Activated CD4-positive, alpha-beta T cell treated with anti-CD3 and anti-CD28 coated beads, Interleukin-2, Interleukin-6, amounts not matched to agents 100 ng/mL and 50 ng/mL, durations not matched to agents 16 hours and 8 hours (primary cell): ENCODE measurements at regions not wholly inside any gene's neighbourhood (a gene's known extent, or its start where the extent isn't known, plus 50 kb on each side); places are given as distances from the start of the nearest gene placed in this dataset.
"Not testable (repeated sequence)": the region's sequence is repeated elsewhere in the genome, so short reads cannot be mapped to it uniquely, and the experiment has no call there.

ENCODE experiments used
- DNase-seq: peaks from one replicate; pipeline ENCODE4 v3.0.0-alpha.2; 2020

DNA sequence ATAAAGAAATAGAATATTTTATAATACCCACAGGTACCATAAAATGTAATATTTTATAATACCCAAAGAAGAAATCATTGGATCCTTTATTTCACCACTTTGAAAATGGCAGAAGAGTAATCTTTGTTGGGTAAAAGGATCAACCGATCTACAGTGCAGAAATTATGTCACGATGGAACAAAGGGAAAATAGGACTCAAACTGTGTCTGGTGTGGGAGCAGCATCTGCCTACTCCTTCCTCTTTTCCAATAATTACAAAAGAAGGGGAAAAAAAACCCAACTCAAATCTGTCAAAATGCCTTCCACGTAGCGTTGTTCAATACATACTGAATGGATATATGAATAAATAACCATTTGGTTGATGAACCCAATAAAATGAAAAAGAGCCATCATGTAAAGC is 492.6 kb upstream of the TBL1XR1 start:
- no peak for DNase-seq

DNA sequence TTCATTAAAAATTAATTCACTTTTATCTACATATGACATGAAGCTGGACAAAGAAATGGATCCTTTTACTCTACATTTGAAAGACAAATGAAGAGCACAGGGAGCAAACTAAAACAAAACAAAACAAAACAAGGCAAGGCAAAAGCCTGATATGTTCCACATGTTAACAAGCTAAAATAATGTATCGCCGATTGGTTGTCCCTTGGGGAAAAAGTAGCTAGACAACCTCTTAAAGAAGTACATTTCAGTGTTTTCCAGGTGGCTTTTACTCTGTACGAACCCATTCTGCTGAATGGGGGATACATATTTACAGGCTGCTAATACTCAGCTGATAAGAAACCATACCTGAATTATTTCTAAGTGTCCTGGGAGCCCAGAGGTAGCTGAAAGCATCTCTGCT is 493.0 kb upstream of the TBL1XR1 start:
- DNase-seq: no peak

DNA sequence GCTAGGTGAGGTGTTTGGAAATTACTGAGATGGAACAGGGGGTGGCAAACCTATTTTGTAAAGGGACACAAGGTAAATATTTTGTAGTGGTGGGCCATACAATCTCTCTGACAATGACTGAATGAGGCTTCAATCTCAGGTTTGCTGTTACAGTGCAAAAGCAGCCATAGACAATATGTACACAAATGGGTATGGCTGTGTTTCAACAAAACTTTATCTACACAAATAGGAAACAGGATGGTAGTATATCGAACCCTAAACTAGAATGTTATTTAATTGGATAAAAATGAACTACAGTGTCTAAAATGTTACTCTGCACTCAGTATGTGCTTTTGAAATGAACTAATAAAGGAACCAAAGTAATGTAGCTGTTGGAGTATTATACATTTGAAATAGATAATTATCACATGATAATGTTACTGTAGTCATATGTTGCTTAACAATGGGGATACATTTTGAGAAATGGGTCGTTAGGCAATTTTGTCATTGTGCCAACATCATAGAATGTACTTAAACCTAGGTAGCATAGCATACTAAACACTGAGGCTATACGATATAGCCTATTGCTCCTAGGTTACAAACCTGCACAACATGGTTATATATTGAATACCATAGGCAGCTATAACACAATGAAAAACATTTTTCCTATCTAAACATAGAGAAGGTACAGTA is 495.2 kb upstream of the TBL1XR1 start:
- DNase-seq: no peak

DNA sequence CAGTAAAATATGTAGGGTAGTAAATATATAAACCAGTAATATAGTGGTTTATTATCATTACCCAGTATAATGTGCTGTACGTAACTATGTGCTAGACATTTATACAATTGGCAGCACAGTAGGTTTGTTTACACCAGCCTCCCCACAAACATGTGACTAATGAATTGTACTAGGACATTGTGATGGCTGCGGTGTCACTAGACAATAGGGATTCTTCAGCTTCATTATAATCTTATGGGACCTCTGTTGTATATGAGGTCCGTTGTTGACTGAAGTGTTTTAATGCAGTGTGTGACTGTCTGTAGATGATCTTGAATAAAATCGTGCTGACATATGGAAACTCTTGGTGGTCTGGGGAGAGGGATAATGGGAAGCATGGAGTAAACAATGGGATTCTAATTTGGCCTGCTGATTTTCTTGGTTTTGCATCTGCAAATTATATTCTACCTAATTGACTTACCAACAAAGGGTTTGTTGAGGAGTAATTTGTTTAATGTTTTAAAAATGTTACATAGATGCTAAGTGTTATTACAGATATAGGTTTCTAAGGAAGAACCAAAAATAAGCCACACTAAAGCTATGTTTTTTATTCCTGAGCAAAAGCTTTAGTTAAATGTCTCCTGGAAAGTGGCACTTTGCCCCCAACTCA is 496.5 kb upstream of the TBL1XR1 start:
- no peak for DNase-seq

DNA sequence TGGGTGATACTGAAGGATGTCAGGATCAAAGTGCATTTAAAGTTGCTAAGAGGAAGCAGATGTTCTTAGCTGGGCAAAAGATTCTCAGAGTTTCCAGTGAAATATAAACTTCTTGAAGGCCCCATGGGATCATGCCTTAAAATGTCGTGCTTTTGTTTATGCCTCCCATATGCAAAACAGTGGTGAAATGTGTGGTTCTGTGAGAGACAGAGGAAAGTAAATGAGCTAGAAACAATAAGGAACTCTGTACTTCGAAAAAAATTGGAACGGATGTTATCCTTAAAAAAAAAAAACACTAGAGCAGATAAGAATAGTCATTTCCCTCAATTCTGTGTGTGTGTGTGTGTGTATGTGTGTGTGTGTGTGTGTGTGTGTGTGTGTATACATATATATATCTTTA is 497.0 kb upstream of the TBL1XR1 start:
- no peak for DNase-seq

DNA sequence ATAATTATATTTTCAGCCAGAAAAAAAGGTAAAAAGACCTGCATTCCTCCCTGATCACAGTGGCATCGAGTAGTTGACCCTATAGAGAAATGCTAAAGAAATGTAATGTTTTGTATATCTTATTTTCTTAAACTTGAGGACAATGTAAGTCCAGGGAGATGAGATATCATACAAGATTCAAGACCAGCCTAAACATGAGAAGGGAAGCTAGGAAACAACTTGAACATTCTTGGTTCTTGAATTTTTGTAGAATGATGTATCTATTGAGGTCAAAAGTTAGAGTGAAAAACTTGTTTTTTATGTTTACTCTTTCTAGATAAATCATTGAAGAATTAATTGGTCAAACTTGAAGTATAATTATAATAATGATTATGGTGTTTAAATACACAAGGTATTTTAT is 497.7 kb upstream of the TBL1XR1 start:
- no peak for DNase-seq

DNA sequence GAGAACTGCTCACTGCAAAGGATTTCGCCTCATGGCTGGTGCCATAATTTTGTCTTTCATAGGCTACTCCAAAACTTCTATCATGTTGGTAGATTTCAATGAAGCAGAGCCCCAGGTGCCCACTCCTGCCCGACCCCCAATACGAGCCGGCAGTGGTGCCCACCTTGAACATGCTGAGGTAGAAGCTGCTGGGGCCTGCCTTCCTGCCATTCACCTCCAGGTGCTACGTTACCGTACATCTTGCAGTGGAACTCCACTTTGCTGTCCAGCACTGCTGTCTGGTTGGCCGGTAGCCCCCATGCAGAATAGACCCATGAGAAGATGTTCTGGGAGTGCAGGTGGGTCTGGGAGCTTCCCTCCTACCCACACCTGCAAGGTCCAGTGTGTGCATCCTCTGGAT is 502.8 kb upstream of the TBL1XR1 start:
- DNase-seq: no peak

DNA sequence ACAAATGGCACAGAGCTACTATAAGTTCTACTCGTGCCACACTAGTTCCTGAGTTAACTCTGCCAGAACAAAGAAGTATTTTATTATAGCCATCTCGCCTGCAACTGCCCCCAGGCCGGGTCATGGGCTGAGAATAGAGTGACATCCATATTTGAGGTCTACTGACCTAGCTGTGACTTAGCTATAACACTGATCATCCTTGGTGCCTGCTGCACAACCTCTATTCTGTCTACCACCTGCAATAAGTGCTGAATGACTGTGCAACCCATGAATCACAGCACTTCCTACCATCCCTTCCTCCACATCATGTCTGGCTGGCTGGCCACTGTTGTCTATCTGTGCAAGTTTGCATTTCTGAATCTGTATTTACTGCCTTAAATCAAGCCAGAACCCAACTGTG is 506.5 kb upstream of the TBL1XR1 start:
- peak; percentile 9 for DNase-seq

DNA sequence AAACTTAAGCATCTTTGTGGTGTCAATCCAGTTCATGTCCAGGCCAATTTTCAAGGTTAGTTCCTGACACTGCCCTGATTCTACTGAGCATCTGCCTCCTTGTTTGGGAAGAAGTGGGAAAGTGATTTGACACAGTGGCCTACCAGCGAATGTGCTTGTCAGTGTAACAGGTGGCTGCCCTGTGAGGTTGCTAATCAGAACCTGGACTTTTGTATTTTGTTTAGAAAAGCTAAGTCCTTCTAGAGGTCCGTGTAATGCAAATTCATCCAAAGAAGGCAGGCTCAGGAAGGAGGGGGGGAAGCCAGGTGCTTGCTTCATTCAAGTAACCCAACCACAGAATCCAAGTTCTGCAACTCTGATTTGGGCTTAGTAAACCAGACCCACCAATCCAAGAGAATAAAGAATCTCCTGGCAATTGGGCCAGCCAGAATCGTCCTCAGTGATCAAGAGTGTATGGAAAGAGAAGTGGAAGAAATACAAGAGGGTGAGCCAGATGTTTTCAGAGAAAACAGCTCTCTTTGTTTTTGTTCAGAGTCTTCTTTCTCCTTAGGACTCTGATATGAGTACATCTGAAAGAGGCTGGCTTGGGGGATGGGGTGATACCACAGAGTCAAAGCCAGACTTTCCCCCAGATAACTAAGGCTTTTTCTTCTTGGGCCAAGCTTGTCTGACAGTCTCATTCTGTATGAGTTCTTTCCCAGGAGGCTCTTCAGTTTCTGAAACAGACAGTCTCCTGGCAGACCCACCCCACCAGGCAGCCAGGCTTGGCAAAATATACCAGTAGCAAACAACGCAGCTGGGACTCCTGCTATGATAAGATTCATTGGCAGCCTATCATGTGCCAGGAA is 508.9 kb upstream of the TBL1XR1 start:
- no peak for DNase-seq

DNA sequence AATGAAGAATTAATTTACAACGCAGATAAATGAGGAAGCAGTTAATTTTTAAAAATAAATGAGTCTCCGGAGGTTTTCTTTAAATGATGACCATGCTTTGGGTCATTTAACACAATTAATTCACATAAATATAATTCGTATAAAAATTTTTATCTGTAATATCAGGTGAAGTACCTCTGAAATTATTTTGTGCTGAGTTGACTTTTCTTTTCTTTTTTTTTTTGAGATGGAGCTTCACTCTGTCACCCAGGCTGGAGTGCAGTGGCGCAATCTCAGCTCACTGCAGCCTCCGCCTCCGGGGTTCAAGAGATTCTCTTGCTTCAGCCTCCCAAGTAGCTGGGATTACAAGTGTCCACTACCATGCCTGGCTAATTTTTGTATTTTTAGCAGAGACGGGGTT is 512.2 kb upstream of the TBL1XR1 start:
- DNase-seq: not testable (repeated sequence)

DNA sequence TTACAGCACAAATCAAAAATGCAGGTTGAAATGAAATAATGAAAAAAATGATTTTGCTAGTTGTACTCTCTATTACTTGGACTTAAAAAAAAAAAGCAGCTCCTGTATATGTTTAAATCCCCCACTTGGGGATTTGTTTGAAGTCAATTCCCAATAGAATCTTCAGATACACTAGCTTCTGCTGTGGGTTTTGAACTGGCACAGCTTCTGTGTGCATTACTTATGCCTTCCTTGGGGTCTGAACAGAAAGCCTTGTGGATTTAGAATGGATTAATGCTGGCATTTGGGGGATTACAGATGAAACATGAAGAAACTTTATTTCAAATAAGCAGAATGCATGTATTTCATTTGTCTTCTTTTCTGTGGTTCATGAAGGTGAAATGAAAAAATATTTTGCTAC is 513.2 kb upstream of the TBL1XR1 start:
- no peak for DNase-seq

DNA sequence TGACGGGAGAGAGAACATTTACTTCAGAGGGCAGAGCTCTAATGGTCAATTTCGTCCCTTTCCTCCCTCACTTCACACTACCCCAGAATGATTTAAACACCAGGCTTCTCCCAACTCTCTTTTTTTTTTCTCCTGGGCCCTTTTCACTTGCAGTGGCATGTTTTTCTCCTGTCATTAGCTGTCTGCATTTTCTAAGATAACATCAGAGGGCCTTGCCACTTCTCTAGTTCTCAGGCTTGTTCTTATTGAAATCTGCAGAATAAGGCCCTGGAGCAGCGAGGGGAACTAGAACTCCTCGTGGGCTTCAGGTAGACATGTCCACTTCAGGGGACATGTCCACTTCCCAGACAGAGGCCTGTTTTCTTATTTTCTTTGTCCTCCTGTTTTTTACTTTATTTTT is 514.4 kb upstream of the TBL1XR1 start:
- DNase-seq: no peak

DNA sequence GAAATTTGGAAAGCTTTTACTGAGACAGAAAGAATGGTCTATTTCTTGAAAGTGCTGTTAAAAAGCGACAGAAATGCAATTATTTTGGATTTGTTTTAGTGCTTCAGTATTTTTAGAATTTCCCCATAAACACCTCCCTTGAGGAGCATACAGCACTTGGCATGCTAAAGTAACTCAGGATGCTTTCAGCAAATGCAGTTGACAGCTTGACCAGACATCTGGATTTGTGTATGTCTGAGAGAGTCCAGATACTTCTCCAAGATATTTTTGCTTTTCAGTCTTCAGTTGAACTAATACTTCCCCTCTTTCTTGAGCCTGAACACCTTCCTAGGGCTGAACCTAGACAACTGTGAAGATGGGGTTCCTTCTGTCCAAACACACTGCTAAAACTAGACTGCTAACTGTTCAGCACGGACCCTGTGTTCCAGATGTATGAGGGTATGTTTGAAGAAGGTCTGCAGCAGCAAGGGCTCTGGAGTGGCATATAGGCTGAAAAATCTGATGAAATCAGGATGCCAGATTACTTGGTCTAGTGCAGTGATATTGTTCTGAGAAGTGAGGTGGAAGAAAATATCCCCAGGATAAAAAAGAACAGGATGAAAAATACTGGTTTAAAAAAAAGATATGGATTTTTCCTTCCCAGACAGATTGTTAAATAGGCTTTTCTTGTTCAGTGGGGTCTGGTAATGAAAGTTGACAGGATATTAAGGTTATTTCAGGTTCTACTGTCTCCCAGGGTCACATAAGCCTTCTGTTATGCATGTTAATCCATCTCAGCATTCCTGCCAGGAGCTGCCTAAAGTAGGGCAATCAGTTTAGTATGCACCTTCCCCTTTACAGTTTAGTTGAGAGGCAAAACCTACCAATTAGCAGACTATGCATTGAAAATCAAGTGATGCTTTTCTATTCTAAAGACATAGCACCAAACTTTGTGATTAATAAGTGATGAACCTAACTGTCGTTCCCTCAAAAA is 516.9 kb upstream of the TBL1XR1 start:
- no peak for DNase-seq

DNA sequence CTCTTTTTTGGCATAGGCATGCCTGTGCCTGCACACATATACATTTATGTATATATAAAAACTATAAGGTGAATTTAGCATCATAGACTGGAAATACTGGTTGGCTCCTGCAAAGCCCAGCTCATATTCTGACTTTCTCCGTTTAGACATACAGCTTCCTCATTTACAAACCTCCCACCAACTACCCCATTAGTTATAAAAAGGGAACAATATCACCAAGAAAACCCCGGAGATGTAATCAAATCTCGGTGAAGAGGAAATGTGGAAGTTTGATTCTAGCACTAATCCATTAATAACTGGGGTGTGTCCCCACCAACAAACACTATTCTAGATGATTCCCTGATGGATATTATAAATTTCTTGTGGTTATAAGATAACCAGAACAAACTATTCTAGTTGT is 517.7 kb upstream of the TBL1XR1 start:
- DNase-seq: no peak

DNA sequence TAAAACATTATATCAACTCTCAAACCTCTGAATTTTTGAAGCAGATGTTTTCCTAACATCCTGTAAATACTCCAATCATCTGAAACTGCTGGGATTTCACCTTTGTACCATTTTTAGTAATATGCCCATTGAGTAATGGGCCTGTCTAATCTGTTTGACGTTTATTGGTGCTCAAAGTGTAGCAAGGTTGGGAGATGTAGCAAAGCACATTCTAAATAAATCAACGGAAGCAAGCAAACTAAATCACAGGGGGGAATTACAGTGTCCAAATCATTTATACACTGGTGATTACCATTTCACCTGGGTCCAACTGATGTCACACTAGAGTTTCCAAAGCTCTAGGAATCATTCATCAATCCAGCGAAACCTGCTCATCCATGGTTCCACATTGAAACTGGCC is 518.7 kb upstream of the TBL1XR1 start:
- no peak for DNase-seq

DNA sequence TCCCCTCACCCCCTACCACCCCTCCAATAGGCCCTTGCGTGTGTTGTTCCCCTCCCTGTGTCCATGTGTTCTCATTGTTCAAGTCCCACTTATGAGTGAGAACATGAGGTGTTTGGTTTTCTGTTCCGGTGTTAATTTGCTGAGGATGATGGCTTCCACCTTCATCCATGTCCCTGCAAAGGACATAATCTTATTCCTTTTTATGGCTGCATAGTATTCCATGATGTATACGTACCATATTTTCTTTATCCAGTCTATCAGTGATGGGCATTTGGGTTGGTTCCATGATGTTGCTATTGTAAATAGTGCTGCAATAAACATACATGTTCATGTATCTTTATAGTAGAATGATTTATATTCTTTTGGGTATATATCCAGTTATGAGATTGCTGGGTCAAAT is 523.6 kb upstream of the TBL1XR1 start:
- not testable (repeated sequence) for DNase-seq

DNA sequence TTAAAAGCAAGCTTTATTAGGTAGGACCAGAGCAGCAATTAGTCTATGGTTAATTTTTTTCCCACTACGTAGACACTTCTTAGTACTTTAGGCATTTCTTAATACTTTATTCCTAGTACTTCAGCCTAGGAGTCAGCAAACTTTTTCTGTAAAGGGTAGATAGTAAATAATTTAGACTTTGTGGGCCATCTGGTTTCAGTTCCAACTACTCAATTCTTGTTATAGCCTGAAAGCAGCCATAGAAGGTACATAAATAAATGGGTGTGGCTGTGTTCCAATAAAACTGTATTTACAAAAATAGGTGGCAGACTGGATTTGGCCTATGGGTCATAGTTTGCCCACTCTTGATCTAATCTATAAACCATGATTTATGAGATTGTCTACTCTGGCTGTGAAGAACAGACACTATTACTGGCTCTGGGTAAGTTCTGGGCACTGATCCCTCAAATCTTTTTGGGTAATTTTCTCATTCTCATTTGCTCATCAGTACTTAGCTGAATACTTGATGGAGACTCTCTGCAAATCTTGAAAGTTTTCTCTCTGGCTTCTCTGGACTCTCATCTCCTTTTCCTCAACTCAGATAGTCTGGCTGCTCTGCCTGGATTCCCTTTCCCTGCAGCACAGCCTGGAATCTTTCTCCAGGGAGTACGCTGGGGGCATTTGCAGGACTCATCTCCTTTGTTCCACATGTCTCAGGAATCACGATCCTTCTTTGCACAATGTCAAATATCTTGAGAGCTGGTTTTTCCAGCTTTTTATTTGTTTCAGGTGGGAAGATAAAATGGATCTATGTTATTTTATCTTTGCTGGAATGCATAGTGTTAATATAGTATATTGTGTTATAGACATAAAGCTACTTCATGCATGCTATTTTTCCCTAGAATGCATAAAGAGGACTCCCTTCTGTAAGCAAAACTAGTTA is 524.8 kb upstream of the TBL1XR1 start:
- DNase-seq: no peak

DNA sequence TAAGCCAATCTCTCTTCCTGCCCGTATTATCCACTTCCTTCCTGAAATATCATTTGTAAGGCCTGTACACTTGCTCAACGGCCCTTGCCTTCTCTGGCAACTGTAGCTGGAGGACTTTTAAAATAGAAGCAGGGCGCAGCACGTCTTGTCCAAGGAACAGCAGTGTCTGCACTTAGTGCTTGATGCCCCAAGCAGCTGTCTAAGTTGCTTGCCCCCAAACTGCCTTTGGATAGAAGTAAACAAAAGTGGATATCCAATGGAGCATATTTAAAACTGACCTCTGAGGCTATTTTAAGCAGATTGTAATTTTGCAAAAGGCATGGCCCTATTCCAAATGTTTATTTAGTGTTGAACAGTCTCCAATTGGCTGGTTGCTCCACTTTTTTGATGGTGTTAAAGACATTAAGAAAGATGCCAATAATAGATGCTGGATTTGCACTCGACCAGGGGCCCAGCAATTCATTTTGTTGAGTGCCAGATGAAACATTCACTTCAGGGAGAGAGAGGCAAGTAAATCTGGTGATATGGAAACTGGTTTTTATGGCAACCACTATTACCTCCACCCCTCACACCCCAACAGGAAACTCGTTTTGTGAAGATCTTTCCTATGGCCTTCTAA is 526.8 kb upstream of the TBL1XR1 start:
- no peak for DNase-seq

DNA sequence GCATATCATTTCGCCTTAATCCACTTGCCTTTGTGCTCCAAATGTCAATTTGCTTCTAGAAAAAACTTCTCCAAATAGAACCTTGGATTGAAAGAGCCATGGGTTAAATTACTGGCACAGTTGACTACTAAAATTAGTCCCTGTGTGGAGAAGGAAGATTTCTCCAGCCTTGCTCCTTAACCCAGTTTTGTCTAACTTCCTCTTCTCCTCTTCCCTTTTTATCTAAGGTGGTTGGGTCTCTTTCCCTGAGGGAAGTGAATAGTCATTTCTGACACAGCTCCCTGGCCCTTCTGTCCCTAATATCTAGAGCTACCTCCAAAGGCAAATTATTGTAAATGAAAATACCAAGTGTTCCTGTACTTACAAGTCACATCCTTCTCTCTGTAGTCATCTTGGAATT is 527.9 kb upstream of the TBL1XR1 start:
- no peak for DNase-seq

DNA sequence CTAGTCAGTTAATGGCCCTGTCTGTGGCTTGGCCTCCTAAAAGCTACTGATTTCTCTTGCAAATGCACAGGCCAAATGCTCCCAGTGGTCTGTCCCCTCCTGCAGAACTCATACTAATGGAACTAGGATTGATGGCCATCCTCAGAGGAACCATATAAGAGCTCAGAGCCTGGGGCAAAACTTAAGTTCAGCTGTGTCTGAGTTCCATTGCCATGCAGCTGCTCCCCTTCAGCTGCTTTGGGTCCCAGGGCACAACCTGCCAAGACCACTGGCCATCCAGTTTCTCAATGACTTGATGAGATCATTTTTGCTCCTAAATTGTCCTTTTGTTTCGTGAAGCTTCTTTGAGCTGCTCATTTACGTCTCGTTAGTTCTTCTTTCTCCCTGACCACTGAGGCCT is 529.5 kb upstream of the TBL1XR1 start:
- no peak for DNase-seq

DNA sequence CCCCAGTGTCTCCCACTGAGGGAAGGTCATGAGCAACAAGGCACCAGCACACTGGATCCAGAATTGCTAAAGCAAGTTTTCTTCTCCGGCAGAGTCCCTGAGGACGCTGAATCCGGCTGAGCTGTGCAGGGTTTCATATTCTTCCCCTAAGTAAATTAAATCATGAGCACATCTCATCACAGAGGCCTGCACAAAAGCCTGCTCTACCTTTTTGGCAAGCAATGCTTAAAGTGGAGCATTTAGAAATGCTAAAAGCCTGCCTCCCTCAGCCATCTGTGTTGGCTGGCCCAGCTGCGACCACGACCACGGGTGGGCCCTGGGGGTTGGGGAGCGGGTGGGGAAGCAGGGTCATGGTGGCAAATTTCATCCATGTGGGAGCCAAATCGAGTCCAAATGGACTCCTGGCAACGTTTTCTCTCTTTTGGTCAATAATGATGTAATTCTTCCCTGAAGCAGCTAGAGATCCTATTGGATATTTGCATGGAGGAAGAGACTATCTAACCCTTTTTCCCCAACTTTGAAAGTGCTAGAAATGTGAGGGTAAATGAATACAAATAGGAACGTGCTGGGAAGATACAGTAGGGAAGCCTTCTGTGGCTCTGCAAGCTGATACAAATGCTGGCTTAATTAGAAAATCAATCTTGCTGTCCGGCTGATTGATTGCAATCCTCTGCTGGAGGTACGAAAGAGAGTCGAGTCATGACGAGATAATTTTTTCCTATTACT is 532.8 kb upstream of the TBL1XR1 start:
- no peak for DNase-seq
